ENCODE measurements at regions not wholly inside any gene's neighbourhood (a gene's known extent, or its start where the extent isn't known, plus 50 kb on each side); places are given as distances from the start of the nearest gene placed in this dataset.

DNA sequence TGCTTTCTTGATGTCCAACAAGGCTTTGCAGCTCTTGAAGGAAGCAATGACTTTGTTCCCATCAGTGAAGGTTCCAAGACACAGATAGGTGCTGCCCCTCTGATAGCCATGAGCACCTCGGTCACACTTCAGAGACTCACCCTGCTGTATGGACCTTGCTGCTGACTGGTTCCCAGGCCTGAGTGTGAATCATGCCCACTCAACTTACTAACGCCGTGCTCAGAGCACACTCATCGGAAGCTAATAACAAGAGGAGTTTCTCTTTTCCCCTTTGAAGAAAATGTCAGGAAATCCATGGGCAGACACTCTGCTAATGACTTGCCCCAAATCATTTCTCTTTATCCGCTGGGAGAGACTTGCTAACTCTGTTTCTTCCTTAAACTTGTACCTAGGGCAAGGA lies 83.8 kb upstream of the ARL4C start:
- TF ChIP-seq, protein P1, sequence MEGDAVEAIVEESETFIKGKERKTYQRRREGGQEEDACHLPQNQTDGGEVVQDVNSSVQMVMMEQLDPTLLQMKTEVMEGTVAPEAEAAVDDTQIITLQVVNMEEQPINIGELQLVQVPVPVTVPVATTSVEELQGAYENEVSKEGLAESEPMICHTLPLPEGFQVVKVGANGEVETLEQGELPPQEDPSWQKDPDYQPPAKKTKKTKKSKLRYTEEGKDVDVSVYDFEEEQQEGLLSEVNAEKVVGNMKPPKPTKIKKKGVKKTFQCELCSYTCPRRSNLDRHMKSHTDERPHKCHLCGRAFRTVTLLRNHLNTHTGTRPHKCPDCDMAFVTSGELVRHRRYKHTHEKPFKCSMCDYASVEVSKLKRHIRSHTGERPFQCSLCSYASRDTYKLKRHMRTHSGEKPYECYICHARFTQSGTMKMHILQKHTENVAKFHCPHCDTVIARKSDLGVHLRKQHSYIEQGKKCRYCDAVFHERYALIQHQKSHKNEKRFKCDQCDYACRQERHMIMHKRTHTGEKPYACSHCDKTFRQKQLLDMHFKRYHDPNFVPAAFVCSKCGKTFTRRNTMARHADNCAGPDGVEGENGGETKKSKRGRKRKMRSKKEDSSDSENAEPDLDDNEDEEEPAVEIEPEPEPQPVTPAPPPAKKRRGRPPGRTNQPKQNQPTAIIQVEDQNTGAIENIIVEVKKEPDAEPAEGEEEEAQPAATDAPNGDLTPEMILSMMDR (IDR thresholded peaks at IDR 0.05 in 4 of 5, conservative IDR thresholded peaks at IDR 0.05 in 1 of 5), result no peak
- TF ChIP-seq POLR2A (IDR thresholded peaks at IDR 0.05), result no peak
- ATAC-seq, result no peak
- DNase-seq, result no peak
- H3K27ac ChIP-seq, result no peak overlapping the region
- H3K9me3 ChIP-seq, result no peaks in the 10 kb centered on the region
- H3K4me3 ChIP-seq, result no peak overlapping the region
- intact Hi-C loops (cut with DNase I; ENCODE audit: low total_unique reads) (no loop called here), in situ Hi-C loops (cut with MboI; ENCODE audit: low sequenced_read_pairs in 4 of 4) (no loop called here)
- no peaks in the 10 kb centered on the region for H3K36me3 ChIP-seq
- no peaks in the 10 kb centered on the region for H3K27me3 ChIP-seq
- H3K4me1 ChIP-seq, result no peaks in the 10 kb centered on the region

DNA sequence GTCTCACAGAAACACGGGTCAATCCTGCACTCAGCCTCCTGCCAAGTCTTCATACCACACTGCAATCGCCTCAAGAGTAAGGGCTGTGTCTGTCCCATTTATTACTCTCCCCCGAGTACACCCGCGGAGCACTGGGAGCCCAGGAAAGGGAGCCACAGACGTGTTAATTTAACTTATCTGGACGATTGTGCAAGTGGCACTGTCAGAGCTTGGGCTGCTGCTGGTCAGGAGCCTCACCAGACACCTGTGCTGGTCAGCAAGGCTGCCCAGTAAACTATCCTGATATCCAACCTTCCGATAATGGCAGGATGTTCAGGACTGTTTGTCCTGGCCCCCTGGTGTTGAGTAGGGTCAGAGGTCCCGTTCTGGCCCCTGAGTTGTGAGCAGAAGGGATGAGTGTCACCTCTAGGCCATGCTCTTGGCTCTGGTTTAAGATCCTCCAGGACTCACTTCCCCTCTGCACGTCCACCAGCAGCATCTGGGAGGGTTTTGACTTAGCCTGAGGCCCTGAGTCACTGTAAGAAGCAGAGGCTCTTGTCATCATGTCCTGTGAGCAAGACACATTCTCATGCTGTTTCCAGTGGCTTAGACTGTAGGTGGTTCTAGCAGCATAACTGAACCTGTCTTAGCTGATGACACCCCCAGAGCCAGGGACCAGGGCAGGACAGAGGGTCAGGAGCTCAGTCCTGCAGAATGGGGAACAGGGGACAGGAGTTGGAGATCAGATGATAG lies 82.5 kb upstream of the ARL4C start:
- in situ Hi-C loops (cut with MboI; ENCODE audit: low sequenced_read_pairs in 4 of 4), result no loop called here

DNA sequence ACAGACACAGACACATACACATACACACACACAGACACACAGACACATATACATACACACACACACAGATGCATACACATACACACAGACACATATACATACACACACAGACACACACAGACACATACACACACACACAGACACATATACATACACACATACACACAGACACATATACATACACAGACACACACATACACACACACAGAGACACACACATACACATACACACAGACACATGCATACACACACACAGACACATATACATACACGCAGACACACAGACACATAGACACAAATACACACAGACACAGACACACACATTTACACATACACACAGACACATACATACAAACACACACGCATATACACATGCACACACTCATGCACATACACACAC lies 81.5 kb upstream of the ARL4C start:
- H3K36me3 ChIP-seq, result no peaks in the 10 kb centered on the region
- no peaks in the 10 kb centered on the region for H3K4me1 ChIP-seq
- in situ Hi-C loops (cut with MboI; ENCODE audit: low sequenced_read_pairs in 4 of 4), result no loop called here
- TF ChIP-seq POLR2A (IDR thresholded peaks at IDR 0.05), result no peak
- TF ChIP-seq, protein P1 (IDR thresholded peaks at IDR 0.05 in 4 of 5, conservative IDR thresholded peaks at IDR 0.05 in 1 of 5), result no peak
- ATAC-seq (no peak), DNase-seq (no peak)
- H3K27ac ChIP-seq, result no peak overlapping the region
- H3K4me3 ChIP-seq, result no peak overlapping the region
- intact Hi-C loops (cut with DNase I; ENCODE audit: low total_unique reads), result no loop called here
- no peaks in the 10 kb centered on the region for H3K9me3 ChIP-seq
- H3K27me3 ChIP-seq, result no peaks in the 10 kb centered on the region

More for the DNA sequence above, 82.5 kb upstream of the ARL4C start:
- Histone ChIP-seq H3K9me3 (no peaks in the 10 kb centered on the region), H3K27ac (no peak overlapping the region), H3K36me3 (no peaks in the 10 kb centered on the region), H3K27me3 (no peaks in the 10 kb centered on the region), H3K4me1 (no peaks in the 10 kb centered on the region), H3K4me3 (no peak overlapping the region)
- ATAC-seq (no peak), DNase-seq (no peak)
- TF ChIP-seq POLR2A (IDR thresholded peaks at IDR 0.05), result no peak
- TF ChIP-seq, protein P1 (IDR thresholded peaks at IDR 0.05 in 4 of 5, conservative IDR thresholded peaks at IDR 0.05 in 1 of 5), result no peak
- intact Hi-C loops (cut with DNase I; ENCODE audit: low total_unique reads), result no loop called here

DNA sequence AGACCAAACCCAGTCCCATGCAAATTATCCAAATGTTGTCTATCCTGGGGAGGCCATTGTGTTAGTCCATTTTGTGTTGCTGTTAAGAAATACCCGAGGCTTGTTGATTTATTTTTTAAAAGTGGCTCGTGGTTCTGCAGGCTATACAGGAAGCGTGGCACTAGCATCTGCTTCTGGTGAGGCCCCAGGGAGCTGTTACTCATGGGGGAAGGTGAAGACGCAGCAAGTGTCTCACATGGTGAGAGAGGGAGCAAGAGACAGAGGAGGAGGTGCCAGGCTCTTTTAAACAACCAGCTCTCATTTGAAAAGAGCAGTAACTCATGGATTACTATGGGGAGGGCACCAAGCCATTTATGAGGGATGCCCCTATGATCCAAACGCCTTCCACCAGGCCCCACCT lies 80.3 kb upstream of the ARL4C start:
- Histone ChIP-seq H3K27ac (no peak overlapping the region), H3K9me3 (no peaks in the 10 kb centered on the region), H3K36me3 (no peaks in the 10 kb centered on the region), H3K4me1 (no peaks in the 10 kb centered on the region), H3K4me3 (no peak overlapping the region), H3K27me3 (no peaks in the 10 kb centered on the region)
- DNase-seq (no peak), ATAC-seq (no peak)
- in situ Hi-C loops (cut with MboI; ENCODE audit: low sequenced_read_pairs in 4 of 4), result no loop called here
- intact Hi-C loops (cut with DNase I; ENCODE audit: low total_unique reads), result no loop called here
- TF ChIP-seq POLR2A (IDR thresholded peaks at IDR 0.05), result no peak
- TF ChIP-seq, protein P1 (IDR thresholded peaks at IDR 0.05 in 4 of 5, conservative IDR thresholded peaks at IDR 0.05 in 1 of 5), result no peak
